H1 (cell line): ENCODE measurements at regions not wholly inside any gene's neighbourhood (a gene's known extent, or its start where the extent isn't known, plus 50 kb on each side); places are given as distances from the start of the nearest gene placed in this dataset.

Experiments
- BACH1 ChIP-seq: IDR thresholded peaks from 2 replicates; pipeline ENCODE4 v1.6.1; 2012; ENCODE audit warnings: low read length, improper control_type of control experiment
- CHD7 ChIP-seq: fragments of 300-600 bp; sonication (generic); IDR thresholded peaks from 2 replicates; pipeline ENCODE4 v1.7.1; 2012; ENCODE audit warnings: low read length, moderate library complexity, mild to moderate bottlenecking, inconsistent platforms; ENCODE audit not compliant: insufficient replicate concordance
- CTBP2 ChIP-seq: IDR thresholded peaks from 2 replicates; pipeline ENCODE4 v1.7.0; 2011; ENCODE audit warnings: borderline replicate concordance, mild to moderate bottlenecking, moderate library complexity, mixed read lengths, low read length; ENCODE audit not compliant: insufficient read depth, insufficient read length
- GTF2F1 ChIP-seq: IDR thresholded peaks from 2 replicates; pipeline ENCODE4 v1.6.1; 2012; ENCODE audit warnings: low read depth, low read length, improper control_type of control experiment, borderline replicate concordance
- HDAC6 ChIP-seq: IDR thresholded peaks from one replicate; pipeline ENCODE4 v1.7.1; 2012; ENCODE audit warnings: low read depth, mild to moderate bottlenecking, inconsistent platforms, low read length, moderate library complexity
- POLR2AphosphoS5 ChIP-seq: IDR thresholded peaks from 2 replicates; pipeline ENCODE4 v1.6.1; 2011; ENCODE audit warnings: low read depth, low read length
- SP2 ChIP-seq: IDR thresholded peaks from 2 replicates; pipeline ENCODE4 v1.6.1; 2012; ENCODE audit warnings: mild to moderate bottlenecking, low read length, inconsistent platforms
- TF ChIP-seq, protein P1 (sequence below), 3 experiments: IDR thresholded peaks; 1 replicate in 2 of 3; 2 replicates in 1 of 3; pipeline versions ENCODE4 v1.5.1 to v1.6.1; 2011; ENCODE audit warnings: low read length in 3 of 3, mild to moderate bottlenecking in 3 of 3, inconsistent platforms in 2 of 3, low read depth in 1 of 3, moderate library complexity in 1 of 3; ENCODE audit not compliant: insufficient read depth in 1 of 3; ENCODE audit errors: control extremely low read depth in 1 of 3

- TF ChIP-seq CHD7 (no peak), SP2 (no peak), GTF2F1 (no peak), HDAC6 (no peak), POLR2AphosphoS5 (no peak), CTBP2 (no peak), BACH1 (no peak)
- TF ChIP-seq, protein P1, sequence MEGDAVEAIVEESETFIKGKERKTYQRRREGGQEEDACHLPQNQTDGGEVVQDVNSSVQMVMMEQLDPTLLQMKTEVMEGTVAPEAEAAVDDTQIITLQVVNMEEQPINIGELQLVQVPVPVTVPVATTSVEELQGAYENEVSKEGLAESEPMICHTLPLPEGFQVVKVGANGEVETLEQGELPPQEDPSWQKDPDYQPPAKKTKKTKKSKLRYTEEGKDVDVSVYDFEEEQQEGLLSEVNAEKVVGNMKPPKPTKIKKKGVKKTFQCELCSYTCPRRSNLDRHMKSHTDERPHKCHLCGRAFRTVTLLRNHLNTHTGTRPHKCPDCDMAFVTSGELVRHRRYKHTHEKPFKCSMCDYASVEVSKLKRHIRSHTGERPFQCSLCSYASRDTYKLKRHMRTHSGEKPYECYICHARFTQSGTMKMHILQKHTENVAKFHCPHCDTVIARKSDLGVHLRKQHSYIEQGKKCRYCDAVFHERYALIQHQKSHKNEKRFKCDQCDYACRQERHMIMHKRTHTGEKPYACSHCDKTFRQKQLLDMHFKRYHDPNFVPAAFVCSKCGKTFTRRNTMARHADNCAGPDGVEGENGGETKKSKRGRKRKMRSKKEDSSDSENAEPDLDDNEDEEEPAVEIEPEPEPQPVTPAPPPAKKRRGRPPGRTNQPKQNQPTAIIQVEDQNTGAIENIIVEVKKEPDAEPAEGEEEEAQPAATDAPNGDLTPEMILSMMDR (IDR thresholded peaks at IDR 0.05; ENCODE audit: control extremely low read depth in 1 of 3, insufficient read depth in 1 of 3, low read depth in 1 of 3, low read length in 3 of 3), result no peak
Measured at GRCh38 chr14:71586131-71586897, 345.9 kb upstream of the RGS6 start (continued).
